HG02642 (cell line): ENCODE measurements at regions not wholly inside any gene's neighbourhood (a gene's known extent, or its start where the extent isn't known, plus 50 kb on each side); places are given as distances from the start of the nearest gene placed in this dataset.
"Not testable (repeated sequence)": the region's sequence is repeated elsewhere in the genome, so short reads cannot be mapped to it uniquely, and the experiment has no call there.

Source experiments
- ATAC-seq: cut with Tn5 transposase; IDR thresholded peaks from one replicate; pipeline ENCODE4 v1.9.1; 2021; ENCODE audit warnings: mild to moderate bottlenecking; ENCODE audit not compliant: unreplicated experiment, poor library complexity

DNA sequence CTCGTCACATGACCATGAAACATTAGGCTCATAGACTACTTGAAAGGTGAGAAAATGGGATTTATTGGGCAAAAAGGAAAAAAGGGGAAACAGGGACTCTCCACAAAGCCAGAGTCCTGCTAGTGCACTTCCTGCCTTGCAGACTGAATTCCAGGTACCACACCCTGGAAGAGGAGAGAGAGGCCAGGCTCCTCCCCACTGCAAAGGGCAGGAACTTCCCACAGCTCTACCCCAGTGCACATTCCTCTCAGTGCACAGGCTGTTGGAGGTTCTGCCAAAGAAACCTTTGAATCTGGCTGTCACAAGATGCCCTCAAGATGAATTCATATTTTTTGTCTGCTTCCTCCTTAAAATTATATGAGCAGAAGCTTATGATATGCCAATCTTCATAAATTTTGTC is 920.4 kb upstream of the GJE1 start:
- ATAC-seq = no peak

DNA sequence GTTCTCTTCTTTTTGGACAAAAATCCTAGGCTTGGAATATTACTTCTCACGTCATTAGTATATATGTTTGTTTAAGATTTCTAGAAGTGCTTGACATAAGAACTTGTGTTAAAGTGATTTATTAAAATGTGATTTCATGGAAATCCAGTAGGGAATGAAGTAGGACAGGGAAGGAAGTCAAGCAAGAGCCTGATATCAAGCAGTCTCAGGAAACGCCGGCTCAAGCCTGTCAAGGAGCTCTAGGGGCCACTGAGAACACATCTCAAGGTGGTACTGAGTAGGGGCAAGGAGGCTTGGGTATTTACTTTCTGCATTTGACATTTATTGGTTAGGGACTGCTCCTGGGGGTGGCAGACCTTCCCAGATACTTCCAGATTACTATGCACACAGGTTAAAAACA is 920.9 kb upstream of the GJE1 start:
- no peak for ATAC-seq

DNA sequence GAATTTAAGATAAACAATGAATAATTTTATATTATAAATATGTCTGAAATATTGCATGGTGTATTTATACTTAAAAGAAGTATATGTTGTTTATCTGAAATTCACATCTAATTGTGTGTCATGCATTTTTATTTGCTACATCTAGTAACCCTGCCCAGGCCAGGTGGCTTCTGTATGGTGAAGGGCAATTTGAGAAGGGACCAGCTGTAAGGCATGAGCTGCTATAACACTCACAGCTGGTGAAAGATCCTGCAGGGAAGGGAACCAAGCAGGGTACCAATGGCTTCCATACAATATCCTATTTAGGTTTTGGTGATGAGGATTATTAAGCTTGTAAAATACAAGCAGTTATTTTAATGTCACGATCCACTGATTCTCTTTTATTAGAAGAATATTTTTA is 921.8 kb upstream of the GJE1 start:
- no peak for ATAC-seq

DNA sequence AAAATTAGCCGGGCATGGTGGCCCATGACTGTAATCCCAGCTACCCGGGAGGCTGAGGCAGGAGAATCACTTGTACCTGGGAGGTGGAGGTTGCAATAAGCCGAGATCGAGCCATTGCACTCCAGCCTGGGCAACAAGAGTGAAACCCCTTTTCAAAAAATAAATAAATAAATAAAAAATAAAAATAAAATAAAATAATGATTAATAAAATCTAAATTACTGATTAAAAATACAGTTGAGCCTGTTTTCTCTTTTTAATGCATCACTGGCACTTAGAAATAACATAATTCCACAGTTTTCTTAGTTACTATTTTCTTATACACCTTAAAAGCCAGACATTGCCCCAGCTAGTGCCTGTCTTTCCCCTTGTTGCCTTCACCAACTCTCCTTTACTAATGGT is 922.8 kb upstream of the GJE1 start:
- ATAC-seq = no peak

DNA sequence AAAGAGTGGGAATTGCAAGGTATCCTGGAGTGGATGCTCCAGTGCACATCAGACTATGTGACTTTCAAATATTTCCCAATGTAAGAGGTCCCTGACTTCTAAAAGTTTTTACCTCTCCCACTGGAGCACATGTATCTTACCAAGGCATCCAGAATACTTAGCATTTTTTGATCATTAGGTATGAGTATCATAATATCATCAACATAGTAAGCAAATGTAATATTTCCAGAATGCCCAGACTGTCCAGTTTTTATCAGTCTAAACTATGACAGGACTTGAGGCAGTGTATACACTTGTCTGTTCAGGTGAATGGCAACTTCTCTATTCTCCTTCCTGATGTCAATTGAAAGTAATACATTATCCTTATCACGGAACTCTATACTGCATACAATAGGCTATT is 924.6 kb upstream of the GJE1 start:
- ATAC-seq = no peak

DNA sequence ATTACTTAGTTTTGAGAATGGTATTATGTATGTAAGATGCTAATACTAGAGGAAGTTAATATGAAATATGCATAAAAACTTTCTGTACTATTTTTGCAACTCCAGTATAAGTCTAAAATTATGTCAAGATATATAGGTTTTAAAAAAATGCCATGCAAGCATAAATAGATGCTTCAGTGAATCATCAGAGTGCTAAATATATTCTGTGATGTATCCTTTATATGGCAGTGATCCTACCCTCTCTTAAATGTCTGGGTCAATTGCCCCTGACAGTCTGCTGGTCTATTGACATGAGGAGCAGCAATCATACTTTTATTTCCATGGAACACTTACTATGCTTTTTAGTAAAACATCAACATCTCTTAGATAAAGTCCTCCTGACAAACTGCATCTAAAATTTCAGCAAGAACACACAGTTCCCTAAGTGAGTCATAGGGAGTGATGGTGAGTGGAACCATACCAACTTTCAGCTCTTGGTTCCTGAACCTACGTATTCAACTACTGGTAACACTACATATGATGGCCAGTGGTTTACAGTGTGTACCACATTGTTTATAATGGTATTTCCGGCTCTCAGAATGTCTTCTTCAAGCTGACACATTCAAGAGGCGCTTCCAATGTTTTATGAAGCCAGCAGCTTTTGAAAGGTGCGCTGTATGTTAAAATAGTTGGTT is 928.7 kb upstream of the GJE1 start:
- ATAC-seq = no peak

DNA sequence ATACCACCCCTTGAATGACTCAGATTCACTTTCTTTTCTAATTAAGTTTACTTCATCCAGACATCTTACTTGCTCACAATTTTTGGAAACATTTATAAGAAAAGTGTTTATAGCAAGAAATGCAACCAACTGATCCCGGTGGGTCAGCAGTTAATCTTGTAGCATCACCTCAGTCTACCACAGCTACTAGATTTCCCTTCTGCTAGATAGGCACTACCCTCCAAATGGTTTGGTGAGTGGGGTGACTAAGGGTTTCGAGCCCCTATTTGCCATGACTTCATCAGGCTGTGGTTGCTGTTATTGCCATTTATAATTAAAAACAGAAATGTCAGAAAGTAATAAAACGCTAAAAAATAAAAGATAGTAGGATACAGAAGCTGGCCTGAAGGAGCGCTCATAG is 930.1 kb upstream of the GJE1 start:
- ATAC-seq = no peak

DNA sequence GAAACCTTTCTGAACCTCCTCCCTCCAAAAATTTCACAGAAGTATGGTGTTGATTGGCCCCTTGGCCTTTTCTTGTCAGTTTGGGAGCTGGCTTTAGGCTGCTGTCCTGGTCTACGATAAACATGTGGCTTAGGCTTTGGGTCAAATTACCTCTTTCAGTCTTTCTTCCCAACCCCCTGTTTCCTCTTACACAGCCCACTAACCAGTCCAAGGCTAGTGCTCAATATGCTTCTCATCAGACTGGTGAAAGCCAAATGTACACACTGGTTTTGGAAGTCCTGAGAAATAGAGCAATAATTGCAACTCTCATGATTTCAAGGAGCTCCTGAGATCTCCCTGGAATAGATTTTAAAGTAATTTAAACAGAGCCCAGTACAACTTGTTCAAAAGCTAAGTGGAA is 933.7 kb upstream of the GJE1 start:
- ATAC-seq = no peak

DNA sequence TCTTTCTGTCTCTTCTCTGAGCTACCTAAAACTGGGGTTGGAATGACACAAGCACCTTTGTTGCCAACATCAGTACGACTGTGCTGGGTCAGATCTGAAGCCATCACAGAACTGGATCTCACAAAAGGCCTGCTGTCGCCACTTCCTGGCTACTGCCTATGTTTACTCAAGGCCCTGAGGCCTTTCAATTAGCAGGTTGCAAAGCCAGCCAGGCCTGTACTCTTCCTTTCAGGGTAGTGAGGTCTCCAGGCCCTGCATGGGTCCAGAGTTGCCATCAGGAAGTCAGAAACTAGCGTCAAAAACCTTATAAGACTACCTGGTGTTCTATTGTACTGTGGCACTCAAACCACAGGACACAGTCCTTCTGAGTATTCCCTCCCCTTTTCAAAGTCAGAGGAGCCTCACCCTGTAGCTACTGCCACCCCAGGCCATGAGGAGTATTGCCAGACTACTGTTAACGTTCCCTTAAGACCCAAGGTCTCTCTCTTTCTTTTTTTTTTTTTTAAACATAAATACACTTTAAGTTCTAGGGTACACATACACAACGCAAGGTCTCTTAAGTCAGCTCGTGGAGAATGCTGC is 937.4 kb upstream of the GJE1 start:
- peak; percentile 68 for ATAC-seq

DNA sequence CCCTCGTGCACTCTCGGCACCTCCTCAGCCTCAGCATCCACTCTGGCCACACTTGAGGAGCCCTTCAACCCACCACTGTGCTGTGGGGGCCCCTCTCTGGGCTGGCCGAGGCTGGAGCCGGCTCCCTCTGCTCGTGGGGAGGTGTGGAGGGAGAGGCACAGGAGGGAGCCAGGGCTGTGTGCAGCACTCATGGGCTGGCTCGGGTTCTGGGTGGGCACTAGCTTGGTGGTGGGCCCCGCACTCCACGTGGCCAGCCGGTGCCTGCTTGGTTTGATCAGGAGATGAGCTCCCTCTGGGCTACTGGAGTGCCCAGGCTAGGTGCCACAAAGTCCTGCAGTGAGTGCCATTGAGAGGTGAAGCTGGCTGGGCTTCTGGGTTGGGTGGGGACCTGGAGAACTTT is 949.4 kb upstream of the GJE1 start:
- ATAC-seq = no peak

DNA sequence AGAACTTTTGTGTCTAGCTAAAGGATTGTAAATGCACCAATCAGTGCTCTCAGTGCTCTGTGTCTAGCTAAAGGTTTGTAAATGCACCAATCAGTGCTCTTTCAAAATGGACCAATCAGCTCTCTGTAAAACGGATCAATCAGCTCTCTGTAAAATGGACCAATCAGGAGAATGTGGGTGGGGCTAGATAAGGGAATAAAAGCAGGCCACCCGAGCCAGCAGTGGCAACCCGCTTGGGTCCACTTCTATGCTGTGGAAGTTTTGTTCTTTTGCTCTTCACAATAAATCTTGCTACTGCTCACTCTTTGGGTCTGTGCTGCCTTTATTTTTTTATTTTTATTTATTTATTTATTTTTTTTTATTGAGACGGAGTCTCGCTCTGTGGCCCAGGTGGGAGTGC is 957.3 kb upstream of the GJE1 start:
- not testable (repeated sequence) for ATAC-seq

DNA sequence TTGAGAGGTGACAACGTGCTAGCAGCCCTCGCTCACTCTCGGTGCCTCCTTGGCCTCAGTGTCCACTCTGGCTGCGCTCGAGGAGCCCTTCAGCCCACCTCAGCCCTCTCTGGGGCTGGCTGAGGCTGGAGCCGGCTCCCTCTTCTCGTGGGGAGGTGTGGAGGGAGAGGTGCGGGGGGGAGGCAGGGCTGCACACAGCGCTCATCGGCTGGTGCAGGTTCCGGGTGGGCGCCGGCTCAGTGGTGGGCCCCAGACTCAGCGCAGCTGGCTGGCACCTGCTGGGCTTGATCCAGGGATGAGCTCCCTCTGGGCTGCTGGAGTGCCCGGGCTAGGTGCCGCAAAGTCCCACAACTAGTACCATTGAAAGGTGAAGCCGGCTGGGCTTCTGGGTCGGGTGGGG is 957.8 kb upstream of the GJE1 start:
- no peak for ATAC-seq

DNA sequence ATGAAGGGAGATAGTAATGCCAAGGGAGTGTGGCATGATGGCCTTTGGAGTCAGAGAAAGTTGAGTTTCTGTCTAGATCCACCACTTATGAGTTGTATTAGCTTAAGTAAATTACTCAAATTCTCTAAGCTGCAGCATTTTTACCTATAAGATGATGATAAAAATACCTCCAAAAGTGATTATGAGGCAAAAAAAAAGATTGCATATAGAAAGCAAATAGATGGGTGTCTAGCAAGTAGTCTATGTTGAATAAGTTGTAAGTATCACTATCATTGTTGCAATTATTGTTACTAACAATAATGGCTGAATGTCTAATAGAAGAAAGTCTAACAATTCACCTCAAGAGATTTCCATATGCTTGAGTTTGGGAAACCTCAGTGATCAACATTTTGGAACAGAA is 959.2 kb upstream of the GJE1 start:
- ATAC-seq = no peak

DNA sequence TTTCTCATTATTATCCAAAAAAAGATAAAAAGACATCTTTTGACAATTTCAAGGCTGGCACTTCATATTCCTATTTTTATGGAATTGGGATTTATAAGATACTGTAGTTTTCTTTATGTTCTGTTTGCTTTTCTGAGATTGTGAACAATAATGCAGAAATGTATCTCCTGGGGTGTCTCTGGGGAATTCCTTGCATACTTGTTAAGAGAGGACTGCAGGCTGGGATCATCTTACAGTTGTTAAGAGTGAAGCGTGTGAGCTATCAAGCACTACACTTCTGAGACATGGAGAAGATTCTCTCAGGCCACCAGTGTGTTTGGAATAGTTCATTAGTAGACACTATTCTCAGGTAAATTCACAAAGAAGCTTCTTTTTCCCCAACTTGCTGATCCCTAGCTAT is 963.3 kb upstream of the GJE1 start:
- no peak for ATAC-seq

DNA sequence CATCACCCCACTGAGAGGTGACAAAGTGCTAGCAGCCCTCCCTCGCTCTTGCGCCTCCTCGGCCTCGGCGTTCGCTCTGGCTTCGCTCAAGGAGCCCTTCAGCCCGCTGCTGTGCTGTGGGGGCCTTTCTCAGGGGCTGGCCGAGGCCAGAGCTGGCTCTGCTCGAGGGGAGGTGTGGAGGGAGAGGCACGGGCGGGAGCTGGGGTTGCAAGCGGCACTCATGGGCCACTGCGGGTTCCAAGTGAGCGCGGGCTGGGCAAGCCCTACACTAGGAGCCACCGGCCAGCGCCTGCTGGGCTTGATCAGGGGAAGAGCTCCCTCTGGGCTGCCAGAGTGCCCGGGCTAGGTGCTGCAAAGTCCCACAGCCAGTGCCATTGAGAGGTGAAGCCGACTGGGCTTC is 964.8 kb upstream of the GJE1 start:
- ATAC-seq = no peak

DNA sequence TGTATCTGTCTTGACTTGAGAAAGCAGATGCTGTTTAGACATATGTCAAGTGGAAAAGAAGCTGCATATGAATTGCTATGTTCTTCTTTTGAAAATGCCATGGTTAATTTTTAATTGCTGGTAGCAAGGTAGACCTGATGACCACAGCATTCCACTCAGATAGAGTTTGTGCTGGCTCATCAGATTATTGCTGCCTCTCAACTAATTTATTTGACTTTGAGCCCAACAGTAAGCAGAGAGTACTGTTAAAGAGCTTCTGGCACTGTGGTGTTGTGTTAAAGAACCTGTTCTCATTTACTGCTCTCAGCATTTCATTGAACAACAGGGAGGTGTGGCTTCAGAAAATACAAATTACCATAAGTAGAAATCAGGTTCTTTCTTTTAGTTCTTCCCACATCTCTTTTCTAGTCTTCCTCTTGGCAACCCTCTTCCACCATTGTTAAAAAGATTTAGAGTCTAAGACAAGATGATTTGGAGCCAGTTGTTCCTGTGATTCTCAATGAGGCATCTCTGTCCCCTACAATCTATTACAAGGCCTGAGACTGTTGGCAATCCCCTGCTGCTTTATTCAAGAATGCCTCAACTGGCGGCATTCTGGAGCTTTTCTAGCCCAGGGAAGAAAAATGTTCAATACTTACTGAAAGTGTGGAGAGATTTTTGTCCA is 967.6 kb upstream of the GJE1 start:
- no peak for ATAC-seq

DNA sequence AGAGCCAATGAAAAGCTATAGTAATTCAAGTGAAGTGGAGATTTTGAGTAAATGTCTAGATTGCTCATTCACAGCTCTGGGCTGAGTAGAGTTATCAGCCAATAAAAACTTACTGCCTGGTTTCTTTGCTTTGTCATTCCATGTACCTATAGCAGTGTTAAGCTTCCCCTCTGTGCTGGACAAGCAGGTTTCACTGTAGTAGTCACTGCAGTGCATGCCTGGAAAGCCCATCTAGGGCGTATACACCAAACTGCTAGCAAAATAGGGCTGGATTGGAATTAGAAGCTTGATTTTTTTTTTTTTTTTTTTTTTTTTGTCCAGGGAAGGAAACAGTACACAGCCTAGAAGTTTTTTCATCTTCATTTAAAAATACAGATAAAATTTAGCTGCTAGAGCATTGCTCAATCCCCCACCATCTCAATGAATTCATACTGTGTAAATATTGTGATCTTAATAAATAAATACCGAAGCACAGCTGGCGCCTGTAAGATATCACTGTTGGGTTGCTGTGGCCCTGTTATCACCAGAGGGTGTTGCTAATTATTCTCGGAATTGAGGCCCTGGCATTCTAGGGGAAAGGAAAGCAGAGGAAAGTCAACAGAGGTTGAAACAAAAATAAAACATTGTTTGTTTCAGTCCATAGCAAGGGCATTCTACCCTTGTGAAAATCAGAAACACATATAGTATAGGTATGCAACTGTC is 968.5 kb upstream of the GJE1 start:
- no peak for ATAC-seq

DNA sequence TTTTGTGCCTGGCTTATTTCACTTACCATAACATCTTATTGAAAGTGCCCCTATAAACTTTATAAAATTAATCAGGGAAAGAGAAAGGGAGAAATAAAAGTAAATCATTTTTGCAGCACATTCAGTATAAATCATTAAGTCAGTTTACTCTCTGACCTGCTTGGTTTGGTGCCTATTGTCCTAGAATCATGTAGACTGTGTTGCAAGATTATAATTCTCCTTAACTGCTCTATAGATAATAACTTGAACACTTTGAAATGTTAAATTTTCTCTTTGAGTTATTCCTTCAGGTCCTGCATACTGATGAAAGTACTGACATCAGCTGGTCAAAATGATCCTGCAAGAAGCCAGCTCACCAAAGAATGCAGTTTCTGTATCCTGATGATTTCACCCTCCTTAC is 969.6 kb upstream of the GJE1 start:
- no peak for ATAC-seq

DNA sequence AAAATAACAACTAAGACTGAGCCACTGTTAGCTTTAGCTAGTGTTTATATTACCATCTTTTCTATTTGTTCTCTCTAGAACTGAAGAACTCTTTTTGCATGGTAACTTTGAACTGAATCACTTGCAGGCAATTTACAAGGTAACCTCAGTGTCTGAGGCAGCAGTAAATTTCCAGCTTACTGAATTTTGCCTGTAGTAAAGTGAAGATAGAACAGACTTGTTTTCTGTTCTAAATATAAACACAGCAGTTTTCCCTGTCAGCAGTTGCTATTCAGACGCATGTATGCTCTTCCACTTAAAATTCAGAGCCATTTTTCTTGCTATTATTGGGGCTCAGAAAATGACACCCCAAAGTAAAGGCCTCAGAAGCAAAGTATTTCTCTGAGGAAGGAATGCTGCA is 974.0 kb upstream of the GJE1 start:
- no peak for ATAC-seq

DNA sequence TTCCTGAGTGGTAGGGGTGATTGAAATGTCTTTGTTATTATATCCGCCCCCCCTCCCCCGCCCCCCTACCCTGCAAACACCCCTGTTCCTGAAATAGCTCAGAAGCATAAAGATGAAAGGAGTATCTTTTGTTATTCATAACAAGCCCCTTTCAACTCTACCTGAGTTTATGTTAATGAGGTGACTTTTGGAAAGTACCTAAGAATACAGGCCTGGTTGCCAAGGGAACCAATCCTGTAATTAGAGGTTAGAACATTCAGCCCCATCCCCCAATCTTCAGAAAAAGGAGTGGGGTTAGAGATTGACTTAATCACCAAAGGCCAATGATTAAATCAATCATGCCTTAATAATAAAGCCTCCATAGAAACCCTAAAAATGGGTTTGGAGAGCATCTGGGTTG is 979.2 kb upstream of the GJE1 start:
- ATAC-seq = no peak

DNA sequence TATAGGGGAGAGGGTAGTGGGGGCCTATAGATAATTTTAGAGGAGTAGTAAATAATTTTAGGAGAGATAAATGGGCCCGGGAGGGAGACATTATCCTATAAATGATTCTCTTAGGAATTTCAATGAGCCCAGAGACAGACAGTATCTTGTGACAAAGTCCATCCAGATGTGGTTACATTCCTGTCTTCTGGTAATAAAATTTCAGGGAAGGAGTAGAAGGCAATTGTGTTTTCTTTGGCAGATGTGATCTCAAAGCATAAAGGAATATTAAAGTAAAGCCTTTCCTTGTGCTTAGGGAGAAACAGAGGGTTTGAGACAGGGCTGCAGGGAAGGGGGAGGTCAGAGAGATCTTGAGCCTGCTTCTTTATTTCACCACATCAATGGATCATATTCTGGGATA is 979.8 kb upstream of the GJE1 start:
- no peak for ATAC-seq
